ENCODE measurements at regions not wholly inside any gene's neighbourhood (a gene's known extent, or its start where the extent isn't known, plus 50 kb on each side); places are given as distances from the start of the nearest gene placed in this dataset.

DNA sequence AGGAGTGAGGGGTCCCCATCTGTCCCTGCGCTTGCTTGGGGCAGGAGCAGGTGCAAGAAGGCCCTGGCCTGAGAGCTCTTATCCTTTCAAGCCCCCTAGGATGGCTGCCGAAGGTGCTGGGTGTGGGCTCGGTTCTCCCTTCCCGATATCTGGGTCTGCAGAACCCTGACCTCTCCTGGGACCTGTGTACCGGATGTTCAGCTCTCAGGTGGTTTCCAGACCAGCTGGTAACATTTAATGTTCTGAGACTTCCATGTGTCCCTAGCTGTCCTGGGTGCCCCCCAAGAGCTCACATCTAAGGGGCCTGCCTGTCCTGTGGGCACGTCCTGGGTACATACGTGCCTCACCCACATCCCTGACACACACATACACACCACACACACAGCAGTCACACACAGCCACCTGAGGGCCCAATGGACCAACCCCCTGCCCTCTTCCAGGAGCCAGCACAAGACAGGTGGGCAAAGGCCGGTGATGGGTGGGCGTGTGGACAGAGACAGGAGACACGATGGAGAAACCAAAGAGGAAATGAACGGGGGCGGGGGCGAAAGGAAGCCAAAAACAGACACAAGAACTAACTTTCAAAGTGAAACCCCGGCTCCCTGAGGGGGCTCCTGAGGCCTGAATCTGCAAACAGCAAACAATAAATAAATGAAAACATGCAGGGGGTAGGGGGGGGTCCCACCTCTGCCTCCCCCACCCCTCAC, 124.3 kb downstream of the PTPRS start:
- TF ChIP-seq EZH2 (IDR thresholded peaks at IDR 0.05; ENCODE audit: borderline replicate concordance, insufficient read depth, low read depth, low read length, poor library complexity, severe bottlenecking) = no peak
- TF ChIP-seq, protein P1, sequence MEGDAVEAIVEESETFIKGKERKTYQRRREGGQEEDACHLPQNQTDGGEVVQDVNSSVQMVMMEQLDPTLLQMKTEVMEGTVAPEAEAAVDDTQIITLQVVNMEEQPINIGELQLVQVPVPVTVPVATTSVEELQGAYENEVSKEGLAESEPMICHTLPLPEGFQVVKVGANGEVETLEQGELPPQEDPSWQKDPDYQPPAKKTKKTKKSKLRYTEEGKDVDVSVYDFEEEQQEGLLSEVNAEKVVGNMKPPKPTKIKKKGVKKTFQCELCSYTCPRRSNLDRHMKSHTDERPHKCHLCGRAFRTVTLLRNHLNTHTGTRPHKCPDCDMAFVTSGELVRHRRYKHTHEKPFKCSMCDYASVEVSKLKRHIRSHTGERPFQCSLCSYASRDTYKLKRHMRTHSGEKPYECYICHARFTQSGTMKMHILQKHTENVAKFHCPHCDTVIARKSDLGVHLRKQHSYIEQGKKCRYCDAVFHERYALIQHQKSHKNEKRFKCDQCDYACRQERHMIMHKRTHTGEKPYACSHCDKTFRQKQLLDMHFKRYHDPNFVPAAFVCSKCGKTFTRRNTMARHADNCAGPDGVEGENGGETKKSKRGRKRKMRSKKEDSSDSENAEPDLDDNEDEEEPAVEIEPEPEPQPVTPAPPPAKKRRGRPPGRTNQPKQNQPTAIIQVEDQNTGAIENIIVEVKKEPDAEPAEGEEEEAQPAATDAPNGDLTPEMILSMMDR (IDR thresholded peaks at IDR 0.05) = no peak
